NCI-H226 (cell line): ENCODE measurements at regions not wholly inside any gene's neighbourhood (a gene's known extent, or its start where the extent isn't known, plus 50 kb on each side); places are given as distances from the start of the nearest gene placed in this dataset.
"Not testable (repeated sequence)": the region's sequence is repeated elsewhere in the genome, so short reads cannot be mapped to it uniquely, and the experiment has no call there.

Source experiments
- DNase-seq: peaks from one replicate; pipeline ENCODE4 v3.0.0-alpha.2; 2015

- DNase-seq, result no peak
Measured at GRCh38 chr2:226573158-226573557, 226.5 kb downstream of the IRS1 start.

GRCh38 chr2:226564667-226565066, 235.0 kb downstream of the IRS1 start:
- no peak for DNase-seq

GRCh38 chr2:226561962-226562361, 237.7 kb downstream of the IRS1 start:
- peak; percentile 22 for DNase-seq

GRCh38 chr2:226560325-226560724, 239.3 kb downstream of the IRS1 start:
- DNase-seq, result no peak

- no peak for DNase-seq
Measured at GRCh38 chr2:226559536-226559935, 240.1 kb downstream of the IRS1 start.

GRCh38 chr2:226558418-226558817, 241.2 kb downstream of the IRS1 start:
- DNase-seq, result no peak

GRCh38 chr2:226556050-226556449, 243.6 kb downstream of the IRS1 start:
- no peak for DNase-seq

- no peak for DNase-seq
Measured at GRCh38 chr2:226554701-226555100, 244.9 kb downstream of the IRS1 start.

GRCh38 chr2:226553333-226553732, 246.3 kb downstream of the IRS1 start:
- no peak for DNase-seq

GRCh38 chr2:226552571-226553285, 246.9 kb downstream of the IRS1 start:
- DNase-seq, result no peak

- DNase-seq, result no peak
Measured at GRCh38 chr2:226551522-226552250, 247.9 kb downstream of the IRS1 start.

GRCh38 chr2:226550801-226551200, 248.8 kb downstream of the IRS1 start:
- no peak for DNase-seq

GRCh38 chr2:226548732-226549131, 250.9 kb downstream of the IRS1 start:
- DNase-seq, result peak; percentile 67

GRCh38 chr2:226544596-226545210, 254.9 kb downstream of the IRS1 start:
- DNase-seq, result peak; percentile 7

GRCh38 chr2:226540204-226540994, 259.2 kb downstream of the IRS1 start:
- no peak for DNase-seq

- no peak for DNase-seq
Measured at GRCh38 chr2:226536410-226536809, 263.2 kb downstream of the IRS1 start.

GRCh38 chr2:226532976-226533375, 266.6 kb downstream of the IRS1 start:
- DNase-seq, result not testable (repeated sequence)

- no peak for DNase-seq
Measured at GRCh38 chr2:226531061-226531810, 268.4 kb downstream of the IRS1 start.

- DNase-seq, result no peak
Measured at GRCh38 chr2:226529556-226529955, 270.1 kb downstream of the IRS1 start.

- DNase-seq, result no peak
Measured at GRCh38 chr2:226526716-226527115, 272.9 kb downstream of the IRS1 start.

- DNase-seq, result peak; percentile 5
Measured at GRCh38 chr2:226524381-226524843, 275.2 kb downstream of the IRS1 start.

- no peak for DNase-seq
Measured at GRCh38 chr2:226520723-226521122, 278.9 kb downstream of the IRS1 start.
